GM10847 (cell line): ENCODE measurements at regions not wholly inside any gene's neighbourhood (a gene's known extent, or its start where the extent isn't known, plus 50 kb on each side); places are given as distances from the start of the nearest gene placed in this dataset.

Source experiments
- POLR2A ChIP-seq: IDR thresholded peaks from 2 replicates; pipeline ENCODE4 v1.6.1; 2011; ENCODE audit not compliant: insufficient read length; ENCODE audit errors: extremely low read depth

DNA sequence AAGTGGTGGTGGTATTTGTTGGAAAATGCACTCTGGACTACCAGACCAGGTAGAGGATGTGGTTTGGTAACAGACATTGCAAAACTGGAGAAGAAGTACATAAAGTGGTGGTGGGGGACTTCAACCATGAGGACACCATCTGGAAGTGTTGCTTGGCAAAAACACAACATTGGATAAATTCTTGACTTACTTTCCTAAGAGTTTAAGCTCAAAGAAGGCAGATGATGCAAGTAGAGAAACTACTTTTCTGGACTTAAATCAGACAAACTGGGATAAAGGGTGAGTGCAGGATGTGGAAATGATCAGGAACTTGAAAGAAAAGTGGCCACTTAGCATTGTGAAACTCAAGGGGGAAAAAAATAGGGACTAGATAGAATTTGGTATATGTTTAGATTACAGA lies 487.4 kb downstream of the ZEB2 start:
- no peak for TF ChIP-seq POLR2A

DNA sequence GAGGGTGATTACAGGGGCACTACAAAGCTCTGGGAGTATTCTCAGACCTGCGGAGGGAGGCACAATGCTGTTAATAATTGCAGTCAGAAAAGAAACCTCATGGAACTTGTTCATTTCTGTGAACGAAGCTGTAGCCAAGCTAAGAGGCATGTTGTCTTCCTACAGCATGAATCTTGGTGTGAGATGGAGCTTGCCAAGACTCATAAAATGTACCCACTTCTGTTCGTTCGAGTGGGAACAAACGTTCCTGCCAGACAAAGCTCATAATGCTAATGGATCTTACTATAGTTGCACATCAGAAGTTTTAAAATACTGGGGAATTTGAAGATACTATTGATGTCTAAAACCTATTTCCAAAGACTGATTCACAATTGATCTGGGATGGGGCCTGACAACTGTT lies 489.1 kb downstream of the ZEB2 start:
- TF ChIP-seq POLR2A = no peak

DNA sequence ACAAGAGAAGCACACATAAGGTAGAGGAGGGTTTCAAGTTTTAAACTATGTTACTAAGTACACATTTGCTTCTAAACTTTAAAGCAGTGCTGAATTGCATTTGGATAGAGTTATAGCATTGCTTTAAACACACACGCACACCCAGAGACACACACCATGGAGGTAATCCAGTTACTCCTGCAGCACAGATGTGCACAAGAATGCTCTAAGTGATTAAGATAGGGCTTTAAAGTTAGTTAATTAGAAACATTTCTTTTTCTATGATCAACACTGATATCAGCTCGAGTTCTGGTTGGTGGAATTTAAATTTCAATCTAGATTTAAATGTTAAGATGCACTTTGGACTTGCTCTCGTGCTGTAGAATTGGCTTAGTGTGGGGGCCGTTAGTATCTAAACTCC lies 492.3 kb downstream of the ZEB2 start:
- no peak for TF ChIP-seq POLR2A

DNA sequence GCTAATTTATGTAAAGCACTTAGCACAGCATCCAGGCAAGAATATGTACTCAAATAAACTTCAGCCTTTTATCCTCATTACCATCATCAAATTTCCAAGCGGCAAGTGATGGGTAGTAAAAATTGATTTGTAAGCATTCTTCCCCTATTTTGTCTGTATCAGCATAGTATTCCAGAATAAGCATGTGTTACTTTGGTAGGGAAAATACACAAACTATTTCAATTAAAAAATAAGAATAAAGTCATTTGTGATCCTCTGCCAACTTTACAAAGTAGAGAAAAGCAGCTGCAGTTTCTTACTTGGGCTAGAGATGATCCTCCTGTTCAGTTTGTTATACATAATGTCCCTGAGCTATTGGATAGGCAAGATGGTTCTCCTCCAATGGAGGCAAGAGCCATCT lies 493.2 kb downstream of the ZEB2 start:
- TF ChIP-seq POLR2A = no peak

DNA sequence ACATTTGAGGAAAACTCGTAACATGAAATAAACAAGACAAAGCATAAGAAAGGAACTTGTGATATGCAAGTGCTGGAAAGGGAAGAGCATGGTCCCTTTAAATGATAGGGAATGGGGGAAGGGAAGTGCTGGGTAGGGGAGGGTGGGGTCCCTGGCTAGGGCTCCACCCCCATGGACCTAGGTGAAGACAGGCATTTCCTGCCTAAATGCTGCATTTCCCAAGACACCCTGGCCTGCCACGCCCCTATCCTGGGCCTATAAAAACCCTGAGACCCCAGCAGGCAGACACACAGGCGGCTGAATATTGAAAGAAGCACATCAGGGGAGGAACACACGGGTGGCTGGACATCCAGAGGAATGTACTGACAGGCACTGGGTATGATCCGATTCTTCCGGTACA lies 499.9 kb downstream of the ZEB2 start:
- TF ChIP-seq POLR2A = no peak

DNA sequence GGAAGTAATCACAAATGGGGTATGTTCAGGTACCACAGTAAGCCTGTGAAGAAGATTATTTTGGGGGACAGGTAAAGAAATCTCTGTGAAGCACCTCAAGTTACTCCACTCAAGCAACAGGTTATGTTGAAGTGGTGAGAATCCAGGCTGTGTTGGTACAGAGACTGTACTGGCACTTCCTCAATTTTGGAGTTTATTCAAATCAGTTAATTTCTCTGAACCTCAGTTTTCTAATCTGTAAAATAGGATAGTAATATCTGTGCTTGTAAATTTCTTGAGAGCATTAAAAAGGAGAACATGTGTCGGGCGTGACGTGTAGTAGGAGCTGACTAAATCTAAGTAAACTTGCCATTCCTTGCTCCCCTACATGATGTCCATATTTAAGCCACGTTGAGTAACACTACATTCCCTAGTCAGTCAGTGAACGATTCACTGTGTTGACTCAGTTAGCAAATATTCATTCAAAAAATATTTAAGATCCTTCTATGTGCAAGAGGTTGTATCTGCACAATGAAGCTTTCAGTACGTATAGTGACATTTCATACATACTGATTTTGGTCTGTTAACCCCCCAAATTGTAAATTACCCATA lies 504.2 kb downstream of the ZEB2 start:
- TF ChIP-seq POLR2A = no peak

DNA sequence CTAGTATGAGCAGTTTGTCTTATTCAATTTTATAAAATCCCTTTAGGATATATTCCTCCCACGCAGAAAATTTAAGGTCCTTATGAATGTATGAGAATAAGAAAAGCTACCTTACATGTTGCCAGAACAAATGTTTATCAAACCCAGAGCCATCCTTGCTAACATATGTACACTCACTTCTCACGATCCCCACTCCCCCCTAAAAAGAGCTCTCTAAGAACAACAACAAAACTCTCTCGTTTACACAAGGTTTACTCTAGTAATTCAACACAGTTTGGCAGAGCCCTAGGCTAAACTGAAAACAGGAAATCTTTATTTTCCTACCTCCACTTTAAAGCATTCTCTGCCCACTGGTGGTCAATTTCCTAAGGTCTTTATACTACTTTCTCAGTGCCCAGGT lies 504.9 kb downstream of the ZEB2 start:
- TF ChIP-seq POLR2A = no peak

DNA sequence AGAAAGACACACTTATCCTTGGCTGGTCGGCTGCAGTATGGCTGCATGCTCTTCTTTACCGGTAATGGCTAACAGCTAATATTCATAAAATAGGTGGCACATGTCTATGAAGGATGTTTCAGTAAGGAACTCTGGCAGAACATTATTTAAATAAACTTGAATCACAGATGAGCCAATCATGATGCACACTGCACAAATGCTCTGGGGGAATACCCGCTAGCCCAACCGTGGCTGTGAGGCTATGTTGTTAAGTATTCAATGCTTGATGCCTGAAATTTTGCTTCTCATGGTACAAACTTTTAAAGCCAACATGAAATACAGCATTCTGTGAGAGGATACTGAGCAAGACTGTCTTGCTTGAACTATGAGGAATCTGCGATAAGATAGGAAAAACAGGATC lies 505.8 kb downstream of the ZEB2 start:
- TF ChIP-seq POLR2A = no peak

DNA sequence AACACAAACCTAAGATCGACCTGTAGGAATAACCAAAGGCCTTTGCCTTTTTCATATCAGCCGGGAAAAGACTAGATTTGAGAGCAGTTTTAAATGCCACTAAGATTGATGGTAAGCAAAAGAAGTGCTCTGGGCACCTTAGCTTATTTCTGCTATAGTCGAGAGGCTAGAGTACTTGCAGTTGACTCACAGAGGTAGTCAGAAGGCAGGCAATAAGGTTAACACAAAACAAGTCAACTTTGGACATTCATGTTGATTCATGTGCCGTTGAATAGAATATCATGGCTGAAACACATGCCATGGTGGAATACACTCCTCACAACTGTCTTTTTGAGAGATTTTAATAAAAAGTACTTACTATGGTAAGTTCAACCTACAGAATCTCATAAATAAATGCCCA lies 507.6 kb downstream of the ZEB2 start:
- no peak for TF ChIP-seq POLR2A

DNA sequence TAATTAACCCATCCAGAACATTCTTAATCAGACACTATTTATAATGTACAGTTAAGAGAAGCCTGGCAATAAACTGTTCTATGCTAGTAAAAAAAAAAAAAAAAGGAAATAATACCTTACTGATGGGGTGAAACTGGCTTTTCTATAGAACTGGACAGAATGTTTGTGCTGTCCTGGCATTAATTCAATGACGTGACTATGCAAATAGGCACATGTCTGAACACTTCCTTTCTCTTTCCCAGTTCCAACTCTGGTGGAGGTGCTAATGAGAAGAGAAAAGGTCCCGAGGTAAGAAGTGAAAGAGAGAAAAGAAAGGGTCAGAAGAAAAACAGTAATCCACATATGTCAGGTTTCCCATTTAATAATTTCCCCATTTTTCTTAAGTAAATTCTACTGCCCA lies 508.4 kb downstream of the ZEB2 start:
- no peak for TF ChIP-seq POLR2A

DNA sequence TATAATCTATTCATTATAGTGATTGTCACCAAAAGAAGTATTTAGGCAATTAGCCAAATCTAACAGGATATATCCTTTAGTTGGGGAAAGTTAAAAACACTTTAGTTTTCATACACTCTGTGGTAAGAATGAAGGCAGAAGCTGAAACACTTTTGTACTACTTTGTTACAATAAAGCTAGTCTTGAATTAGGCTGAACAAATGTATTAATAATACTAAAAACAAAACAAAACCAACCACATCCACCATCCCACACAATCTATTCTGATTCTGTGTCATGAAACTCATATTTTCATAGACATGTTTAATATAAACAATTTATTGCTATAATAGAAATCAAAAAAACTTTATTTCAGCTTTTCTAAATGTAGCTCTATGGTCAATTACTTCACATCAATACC lies 508.8 kb downstream of the ZEB2 start:
- TF ChIP-seq POLR2A = no peak

DNA sequence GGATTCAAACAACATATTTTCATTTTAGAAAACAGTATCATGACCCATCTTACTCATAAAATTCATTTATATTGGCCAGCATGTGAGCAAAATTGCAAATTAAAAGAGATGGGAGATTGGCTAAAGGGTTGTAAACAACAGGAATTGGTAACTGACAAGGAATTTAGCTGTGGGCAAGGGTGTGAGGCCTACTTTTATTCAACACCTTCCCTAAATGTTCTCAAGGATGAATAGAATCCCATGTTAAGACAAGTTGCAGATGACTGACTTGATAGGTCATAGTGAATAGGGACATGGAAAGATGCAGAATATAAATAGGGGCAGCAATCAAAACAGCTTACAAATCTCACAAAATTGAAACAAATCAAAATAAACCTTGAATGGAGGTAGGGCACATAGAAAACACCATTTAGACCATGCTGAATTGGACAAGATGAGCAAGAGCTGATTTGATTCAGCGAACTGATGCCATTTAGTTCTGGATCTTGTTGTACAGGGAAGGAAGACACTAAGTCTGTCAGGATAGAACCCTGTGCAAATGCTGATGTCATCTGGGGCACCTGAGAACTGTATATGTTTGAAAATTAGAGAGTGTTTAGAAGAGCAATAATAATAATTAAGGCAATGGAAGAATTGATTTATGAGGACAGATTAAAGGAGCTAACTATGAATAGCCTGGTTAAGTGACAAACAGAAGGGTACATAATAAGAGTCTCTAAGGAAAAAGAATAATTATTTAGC lies 509.7 kb downstream of the ZEB2 start:
- no peak for TF ChIP-seq POLR2A

DNA sequence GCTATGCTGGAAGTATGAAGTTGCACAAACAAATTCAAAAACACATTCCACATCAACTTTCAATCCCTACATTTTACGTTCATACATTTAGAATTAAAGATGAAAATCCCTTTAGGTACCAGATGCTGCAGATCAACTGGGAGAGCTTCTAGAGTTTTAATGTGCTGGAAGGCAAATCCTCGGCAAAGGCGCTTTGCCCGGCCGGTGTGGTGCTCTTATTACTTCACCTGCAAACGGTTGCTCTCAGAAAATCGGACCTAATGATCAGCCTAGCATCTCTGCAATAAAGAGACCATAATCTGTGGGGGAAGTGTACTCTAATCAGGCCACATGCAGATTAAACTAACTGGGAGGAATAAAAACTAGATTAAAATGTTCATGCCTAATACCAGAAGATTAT lies 513.8 kb downstream of the ZEB2 start:
- TF ChIP-seq POLR2A = no peak

DNA sequence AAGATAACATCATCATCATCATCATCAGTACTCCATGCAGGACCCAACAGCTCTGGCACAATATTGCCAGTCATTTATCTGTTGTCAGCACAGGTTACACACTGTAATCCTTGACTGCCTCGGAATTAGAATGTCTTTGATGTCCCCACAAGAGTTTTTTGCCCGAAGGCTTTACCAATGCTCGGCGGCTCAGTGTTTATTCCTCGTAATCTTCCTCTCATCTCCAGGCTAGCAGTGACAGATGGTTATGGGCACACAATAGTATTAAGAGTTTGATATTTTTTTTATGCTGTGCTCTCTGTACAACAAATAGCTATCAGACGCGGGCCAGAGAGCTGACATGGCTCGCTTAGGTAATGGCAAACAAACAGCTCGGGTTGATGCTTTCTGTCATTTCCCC lies 515.2 kb downstream of the ZEB2 start:
- TF ChIP-seq POLR2A = no peak

DNA sequence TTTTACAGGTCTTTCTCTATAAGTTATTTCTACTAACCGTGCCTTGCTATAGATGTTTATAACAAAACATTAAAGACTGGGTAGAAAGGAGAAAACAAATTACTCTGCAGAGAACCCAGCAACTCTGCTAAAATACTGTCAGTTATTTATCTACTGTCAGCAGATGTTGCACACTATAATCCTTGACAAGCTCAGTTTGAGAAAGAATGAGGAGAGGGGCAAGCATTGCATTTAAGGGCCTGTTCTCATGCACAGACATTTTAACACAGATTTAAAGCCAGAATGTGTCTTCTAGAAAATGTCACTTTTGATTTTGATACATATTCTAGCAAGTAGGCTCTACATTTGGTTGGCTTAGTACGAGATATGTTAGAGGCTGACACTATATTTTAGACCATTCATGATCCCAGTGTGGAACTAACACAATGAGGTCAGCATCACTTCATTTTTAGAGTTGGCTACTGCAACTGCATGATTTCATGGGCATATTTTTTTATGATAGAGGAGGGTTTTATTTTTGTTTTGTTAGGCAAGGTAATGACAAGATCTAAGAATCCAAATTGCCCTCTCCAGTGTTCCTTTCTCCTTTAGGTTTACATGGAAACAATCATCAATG lies 516.4 kb downstream of the ZEB2 start:
- TF ChIP-seq POLR2A = no peak

DNA sequence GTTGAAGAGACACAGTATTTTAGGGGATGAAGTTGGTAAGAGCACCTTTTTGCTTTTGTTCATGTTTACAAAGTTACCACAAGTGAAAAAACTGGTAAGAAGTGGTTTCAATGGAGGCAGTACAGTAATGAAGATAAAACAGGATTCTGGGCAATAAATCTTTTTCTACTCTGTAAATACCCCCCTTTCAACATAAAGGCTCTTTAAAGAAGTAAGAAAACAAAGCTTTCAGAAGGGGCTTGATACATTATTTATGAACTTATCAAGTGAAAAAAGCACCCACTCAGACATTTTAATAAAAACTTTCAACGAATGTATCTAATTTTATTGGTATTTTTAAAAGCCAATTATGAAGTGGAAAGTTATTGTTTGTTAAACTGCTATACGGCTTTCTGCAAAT lies 522.9 kb downstream of the ZEB2 start:
- no peak for TF ChIP-seq POLR2A

DNA sequence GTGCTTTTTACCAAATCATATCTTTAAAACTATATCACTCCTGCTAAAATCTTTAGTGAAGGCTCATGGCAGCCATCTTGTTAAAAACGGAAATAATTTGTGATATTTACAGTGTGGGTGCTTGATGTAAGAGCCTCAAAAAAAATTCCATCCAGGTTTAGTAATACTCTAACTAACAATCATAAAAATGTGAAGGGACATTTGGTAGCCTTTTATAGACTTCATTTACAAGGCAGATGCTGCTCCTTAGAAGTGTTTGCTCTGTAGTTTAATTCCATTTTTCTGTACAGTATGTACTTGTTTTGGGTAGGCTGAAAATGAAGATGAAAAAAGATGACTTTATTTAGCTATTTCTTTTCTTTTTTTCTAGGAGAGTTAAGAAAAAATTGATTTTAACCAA lies 525.0 kb downstream of the ZEB2 start:
- no peak for TF ChIP-seq POLR2A
